NOMO-1 (cell line): ENCODE measurements at regions not wholly inside any gene's neighbourhood (a gene's known extent, or its start where the extent isn't known, plus 50 kb on each side); places are given as distances from the start of the nearest gene placed in this dataset.

Source experiments
- DNase-seq, 2 experiments: peaks; one replicate each; lab custom pipeline; 2025; ENCODE audit not compliant: unreplicated experiment in 2 of 2; lab: John Stamatoyannopoulos, UW

GRCh38 chr6:159118924-159119323 is 50.3 kb upstream of the FNDC1 start:
- DNase-seq: no peak

- DNase-seq: peak in 1 of 2 experiments; percentile 50
Measured at GRCh38 chr6:159117563-159117962, 51.6 kb upstream of the FNDC1 start.

- peak in 1 of 2 experiments; percentile 37 for DNase-seq
Measured at GRCh38 chr6:159117046-159117445, 52.2 kb upstream of the FNDC1 start.

- DNase-seq: peak; percentile 85
Measured at GRCh38 chr6:159116343-159116742, 52.9 kb upstream of the FNDC1 start.

GRCh38 chr6:159114569-159114968 is 54.6 kb upstream of the FNDC1 start:
- no peak for DNase-seq

GRCh38 chr6:159113223-159113622 is 56.0 kb upstream of the FNDC1 start:
- DNase-seq: no peak

- no peak for DNase-seq
Measured at GRCh38 chr6:159112714-159113113, 56.5 kb upstream of the FNDC1 start.

- no peak for DNase-seq
Measured at GRCh38 chr6:159110748-159111147, 58.5 kb upstream of the FNDC1 start.

GRCh38 chr6:159110013-159110412 is 59.2 kb upstream of the FNDC1 start:
- no peak for DNase-seq

- no peak for DNase-seq
Measured at GRCh38 chr6:159109391-159109790, 59.8 kb upstream of the FNDC1 start.

GRCh38 chr6:159108426-159108985 is 60.7 kb upstream of the FNDC1 start:
- no peak for DNase-seq

- no peak for DNase-seq
Measured at GRCh38 chr6:159107451-159108260, 61.5 kb upstream of the FNDC1 start.

GRCh38 chr6:159106627-159107241 is 61.9 kb upstream of the TAGAP start:
- DNase-seq: peak; percentile 77 to 84

- no peak for DNase-seq
Measured at GRCh38 chr6:159105716-159106115, 60.9 kb upstream of the TAGAP start.

- DNase-seq: no peak
Measured at GRCh38 chr6:159104931-159105330, 60.1 kb upstream of the TAGAP start.

GRCh38 chr6:159104163-159104925 is 59.6 kb upstream of the TAGAP start:
- peak; percentile 72 to 77 for DNase-seq

- DNase-seq: no peak
Measured at GRCh38 chr6:159103396-159104162, 58.8 kb upstream of the TAGAP start.

- DNase-seq: no peak
Measured at GRCh38 chr6:159102373-159103160, 57.8 kb upstream of the TAGAP start.

GRCh38 chr6:159101656-159102055 is 56.9 kb upstream of the TAGAP start:
- DNase-seq: no peak
